ENCODE measurements at regions not wholly inside any gene's neighbourhood (a gene's known extent, or its start where the extent isn't known, plus 50 kb on each side); places are given as distances from the start of the nearest gene placed in this dataset.

GRCh38 chr1:143691400-143691891, 280.3 kb downstream of the FAM72C start (continued):
- TF ChIP-seq TFCP2L1 (CRISPR knock-in tag; IDR thresholded peaks at IDR 0.05) (no peak), ZSCAN20 (CRISPR knock-in tag; IDR thresholded peaks at IDR 0.05) (no peak), MYC (IDR thresholded peaks at IDR 0.05; ENCODE audit: borderline replicate concordance, low read length) (no peak), TP53 (CRISPR knock-in tag; IDR thresholded peaks at IDR 0.05) (no peak), NPAS2 (CRISPR knock-in tag; IDR thresholded peaks at IDR 0.05; ENCODE audit: borderline replicate concordance) (no peak), CTCF (IDR thresholded peaks at IDR 0.05) (no peak), CBX8 (IDR thresholded peaks at IDR 0.05) (no peak), RFX5 (IDR thresholded peaks at IDR 0.05) (no peak)

DNA sequence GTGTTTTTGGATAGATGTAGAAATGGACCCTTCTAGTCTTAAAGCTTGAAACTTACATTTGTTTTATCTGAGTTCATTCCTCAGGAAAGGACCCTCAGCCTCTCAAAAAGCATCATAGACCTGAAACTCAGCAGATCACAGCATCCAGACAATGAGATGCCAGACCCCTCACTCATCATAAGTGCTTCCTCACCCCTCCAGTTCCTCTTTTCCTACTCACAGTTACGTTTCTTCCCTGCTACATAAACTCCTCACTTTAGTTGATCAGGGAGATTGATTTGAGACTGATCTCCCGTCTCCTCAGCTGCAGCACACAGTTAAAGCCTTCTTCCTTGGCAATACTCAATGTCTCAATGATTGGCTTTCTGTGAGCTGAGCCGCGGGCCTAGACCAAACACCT, 282.0 kb downstream of the FAM72C start:
- Histone ChIP-seq H3K27ac (no peak overlapping the region), H3K4me2 (no peak overlapping the region), H3K9me3 (no peaks in the 10 kb centered on the region), H3K4me3 (no peak overlapping the region), H3K4me1 (no peaks in the 10 kb centered on the region)
- ATAC-seq (no peak), DNase-seq (ENCODE audit: low read depth in 1 of 2, low spot score in 1 of 2) (no peak), FAIRE-seq (no peak)
- TF ChIP-seq USF2 (IDR thresholded peaks at IDR 0.05): no peak
- no peak for TF ChIP-seq NFE2L2 (conservative IDR thresholded peaks at IDR 0.05; ENCODE audit: low read length)
- no peak for TF ChIP-seq ELK1 (IDR thresholded peaks at IDR 0.05; ENCODE audit: low read depth, low read length)
- TF ChIP-seq EP300 (IDR thresholded peaks at IDR 0.05): no peak
- no peak for TF ChIP-seq FOXS1 (CRISPR knock-in tag; IDR thresholded peaks at IDR 0.05)
- TF ChIP-seq HOXB5 (CRISPR knock-in tag; IDR thresholded peaks at IDR 0.05): no peak
- TF ChIP-seq JUN (IDR thresholded peaks at IDR 0.05): no peak
- no peak for TF ChIP-seq ATOH8 (CRISPR knock-in tag; IDR thresholded peaks at IDR 0.05; ENCODE audit: low read depth)
- TF ChIP-seq HES2 (IDR thresholded peaks at IDR 0.05): no peak
- TF ChIP-seq MAFK (IDR thresholded peaks at IDR 0.05; ENCODE audit: partially characterized antibody): no peak
- no peak for TF ChIP-seq MAZ (IDR thresholded peaks at IDR 0.05; ENCODE audit: borderline replicate concordance, low read depth, low read length)
- no peak for TF ChIP-seq POLR2A (IDR thresholded peaks at IDR 0.05; ENCODE audit: low read length)
- TF ChIP-seq RNF2 (IDR thresholded peaks at IDR 0.05; ENCODE audit: borderline replicate concordance, low read depth): no peak
- TF ChIP-seq FOSB (CRISPR knock-in tag; IDR thresholded peaks at IDR 0.05): no peak
- TF ChIP-seq RARB (CRISPR knock-in tag; IDR thresholded peaks at IDR 0.05): no peak
- TF ChIP-seq, protein P1, sequence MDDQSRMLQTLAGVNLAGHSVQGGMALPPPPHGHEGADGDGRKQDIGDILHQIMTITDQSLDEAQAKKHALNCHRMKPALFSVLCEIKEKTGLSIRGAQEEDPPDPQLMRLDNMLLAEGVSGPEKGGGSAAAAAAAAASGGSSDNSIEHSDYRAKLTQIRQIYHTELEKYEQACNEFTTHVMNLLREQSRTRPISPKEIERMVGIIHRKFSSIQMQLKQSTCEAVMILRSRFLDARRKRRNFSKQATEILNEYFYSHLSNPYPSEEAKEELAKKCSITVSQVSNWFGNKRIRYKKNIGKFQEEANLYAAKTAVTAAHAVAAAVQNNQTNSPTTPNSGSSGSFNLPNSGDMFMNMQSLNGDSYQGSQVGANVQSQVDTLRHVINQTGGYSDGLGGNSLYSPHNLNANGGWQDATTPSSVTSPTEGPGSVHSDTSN (IDR thresholded peaks at IDR 0.05): no peak
- TF ChIP-seq BHLHE40 (IDR thresholded peaks at IDR 0.05; ENCODE audit: low read depth, low read length): no peak
- TF ChIP-seq CBX2 (IDR thresholded peaks at IDR 0.05; ENCODE audit: borderline replicate concordance, low read depth): no peak
- CTCF ChIA-PET: no interaction called here
- POLR2A ChIA-PET: no interaction called here
- WGBS (ENCODE audit: missing lambda C conversion rate): 65% methylated on average over 4 of the region's 4 CpGs

All from A549 (cell line).